ENCODE measurements at regions not wholly inside any gene's neighbourhood (a gene's known extent, or its start where the extent isn't known, plus 50 kb on each side); places are given as distances from the start of the nearest gene placed in this dataset.

DNA sequence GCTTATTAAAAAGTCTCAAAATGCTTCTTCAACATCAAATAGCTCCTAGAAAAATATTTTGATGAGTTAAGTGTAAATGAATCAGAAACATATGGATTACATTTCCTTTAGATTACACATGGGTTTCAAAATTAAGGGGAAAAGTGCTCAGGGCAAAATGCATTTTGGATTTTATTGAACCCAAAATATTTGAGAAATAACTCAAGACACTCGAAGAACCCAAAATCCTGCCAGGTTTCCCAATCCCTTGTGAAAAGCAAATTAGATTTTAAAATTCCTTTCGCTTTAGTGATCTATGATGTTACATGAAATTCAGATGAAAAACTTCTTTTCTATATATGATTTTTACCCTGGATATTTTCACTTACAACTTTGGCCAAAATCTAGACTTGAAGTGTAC is 847.4 kb upstream of the SOX9 start:
- TF ChIP-seq, protein P1, sequence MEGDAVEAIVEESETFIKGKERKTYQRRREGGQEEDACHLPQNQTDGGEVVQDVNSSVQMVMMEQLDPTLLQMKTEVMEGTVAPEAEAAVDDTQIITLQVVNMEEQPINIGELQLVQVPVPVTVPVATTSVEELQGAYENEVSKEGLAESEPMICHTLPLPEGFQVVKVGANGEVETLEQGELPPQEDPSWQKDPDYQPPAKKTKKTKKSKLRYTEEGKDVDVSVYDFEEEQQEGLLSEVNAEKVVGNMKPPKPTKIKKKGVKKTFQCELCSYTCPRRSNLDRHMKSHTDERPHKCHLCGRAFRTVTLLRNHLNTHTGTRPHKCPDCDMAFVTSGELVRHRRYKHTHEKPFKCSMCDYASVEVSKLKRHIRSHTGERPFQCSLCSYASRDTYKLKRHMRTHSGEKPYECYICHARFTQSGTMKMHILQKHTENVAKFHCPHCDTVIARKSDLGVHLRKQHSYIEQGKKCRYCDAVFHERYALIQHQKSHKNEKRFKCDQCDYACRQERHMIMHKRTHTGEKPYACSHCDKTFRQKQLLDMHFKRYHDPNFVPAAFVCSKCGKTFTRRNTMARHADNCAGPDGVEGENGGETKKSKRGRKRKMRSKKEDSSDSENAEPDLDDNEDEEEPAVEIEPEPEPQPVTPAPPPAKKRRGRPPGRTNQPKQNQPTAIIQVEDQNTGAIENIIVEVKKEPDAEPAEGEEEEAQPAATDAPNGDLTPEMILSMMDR (IDR thresholded peaks at IDR 0.05), result no peak
- no peak for TF ChIP-seq POLR2A (IDR thresholded peaks at IDR 0.05)
- H3K36me3 ChIP-seq, result no peaks in the 10 kb centered on the region
- DNase-seq, result no peak

DNA sequence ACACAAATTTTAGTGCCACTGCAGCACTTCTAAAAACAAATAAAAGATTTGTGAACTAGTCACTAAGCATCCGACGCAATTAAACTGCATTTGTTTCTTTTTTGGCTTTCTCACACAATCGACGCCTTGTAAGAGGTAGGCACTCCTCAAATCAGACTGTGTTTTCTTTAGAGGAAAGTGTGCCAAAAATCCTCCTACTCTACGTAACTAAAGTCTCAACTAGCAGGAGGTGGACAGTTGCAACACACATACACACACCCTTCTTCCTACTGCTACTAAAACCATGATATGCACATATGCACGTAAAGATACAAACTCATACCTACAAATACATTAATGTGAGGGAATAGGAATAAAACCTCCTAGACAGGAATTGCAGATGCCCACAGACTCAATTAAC is 844.7 kb upstream of the SOX9 start:
- DNase-seq, result no peak
- H3K27ac ChIP-seq, result no peak overlapping the region
- H3K36me3 ChIP-seq, result no peaks in the 10 kb centered on the region
- no peaks in the 10 kb centered on the region for H3K9me3 ChIP-seq
- no peaks in the 10 kb centered on the region for H3K4me1 ChIP-seq
- no peaks in the 10 kb centered on the region for H3K27me3 ChIP-seq
- TF ChIP-seq, protein P1 (IDR thresholded peaks at IDR 0.05), result no peak
- TF ChIP-seq POLR2A (IDR thresholded peaks at IDR 0.05), result no peak
- H3K4me3 ChIP-seq, result no peak overlapping the region

More for the DNA sequence above, 847.4 kb upstream of the SOX9 start:
- Histone ChIP-seq H3K27ac (no peak overlapping the region), H3K4me3 (no peak overlapping the region), H3K9me3 (peaks cover 0 to 4% (median 0%) of the 10 kb centered on the region in 4 donors), H3K27me3 (no peaks in the 10 kb centered on the region), H3K4me1 (no peaks in the 10 kb centered on the region)

DNA sequence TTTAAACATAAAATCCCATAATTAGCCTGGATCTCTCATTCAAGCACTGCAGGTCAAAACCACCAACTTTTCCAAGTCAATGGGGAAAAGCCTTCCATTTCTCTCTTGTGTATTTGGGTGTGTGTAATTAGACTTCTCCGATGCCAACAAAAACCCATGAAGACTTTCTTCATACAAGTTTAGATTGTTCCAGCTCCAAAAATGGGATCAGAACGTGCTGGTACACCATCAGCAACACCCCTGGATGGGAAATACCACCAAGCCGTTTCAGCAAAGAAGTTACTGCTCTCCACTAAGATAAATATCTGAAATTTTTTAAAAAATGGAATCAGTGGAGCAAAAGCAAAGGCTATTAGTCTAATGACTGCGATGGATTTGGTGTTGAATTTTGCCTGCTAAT is 837.3 kb upstream of the SOX9 start:
- no peaks in the 10 kb centered on the region for H3K36me3 ChIP-seq
- no peak for DNase-seq
- H3K4me3 ChIP-seq, result no peak overlapping the region
- no peaks in the 10 kb centered on the region for H3K4me1 ChIP-seq
- TF ChIP-seq, protein P1 (IDR thresholded peaks at IDR 0.05), result no peak
- no peak for TF ChIP-seq POLR2A (IDR thresholded peaks at IDR 0.05)
- H3K9me3 ChIP-seq, result no peaks in the 10 kb centered on the region
- H3K27ac ChIP-seq, result no peak overlapping the region
- H3K27me3 ChIP-seq, result no peaks in the 10 kb centered on the region

DNA sequence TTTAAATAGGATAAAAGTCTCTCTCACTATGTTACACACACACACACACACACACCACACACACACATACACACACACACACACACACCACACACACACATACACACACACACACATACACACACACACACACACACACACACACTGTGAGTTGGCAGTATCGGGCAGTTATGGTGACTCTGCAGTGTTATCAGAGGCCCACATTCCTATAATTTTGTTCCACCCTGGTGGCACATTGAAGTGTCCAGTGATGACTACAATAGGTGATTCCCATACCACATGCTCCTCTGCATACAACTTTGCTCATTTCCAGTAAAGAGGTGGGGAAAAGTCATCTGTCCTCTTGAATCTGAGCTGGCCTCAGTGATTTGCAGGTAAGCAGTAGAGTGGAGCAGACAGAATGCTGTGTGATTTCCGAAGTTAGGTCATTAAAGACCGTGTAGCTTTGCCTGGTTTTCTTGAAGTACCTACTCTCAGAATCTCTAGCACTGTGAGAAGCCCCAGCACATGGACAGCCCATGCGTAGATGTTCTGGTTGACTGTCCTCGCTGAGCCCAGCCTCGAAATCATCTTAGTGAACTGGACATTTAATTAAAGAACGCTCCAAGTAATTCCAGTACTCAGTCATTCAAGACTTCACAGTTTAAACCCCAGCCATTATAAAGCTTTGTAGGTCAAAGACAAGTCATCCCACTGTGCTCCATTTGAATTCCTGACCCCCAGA is 836.6 kb upstream of the SOX9 start:
- no peak for TF ChIP-seq POLR2A (IDR thresholded peaks at IDR 0.05)
- TF ChIP-seq, protein P1 (IDR thresholded peaks at IDR 0.05), result no peak
- no peaks in the 10 kb centered on the region for H3K9me3 ChIP-seq
- H3K36me3 ChIP-seq, result no peaks in the 10 kb centered on the region
- H3K27me3 ChIP-seq, result no peaks in the 10 kb centered on the region
- no peaks in the 10 kb centered on the region for H3K4me1 ChIP-seq
- no peak overlapping the region for H3K27ac ChIP-seq
- DNase-seq, result no peak
- no peak overlapping the region for H3K4me3 ChIP-seq

DNA sequence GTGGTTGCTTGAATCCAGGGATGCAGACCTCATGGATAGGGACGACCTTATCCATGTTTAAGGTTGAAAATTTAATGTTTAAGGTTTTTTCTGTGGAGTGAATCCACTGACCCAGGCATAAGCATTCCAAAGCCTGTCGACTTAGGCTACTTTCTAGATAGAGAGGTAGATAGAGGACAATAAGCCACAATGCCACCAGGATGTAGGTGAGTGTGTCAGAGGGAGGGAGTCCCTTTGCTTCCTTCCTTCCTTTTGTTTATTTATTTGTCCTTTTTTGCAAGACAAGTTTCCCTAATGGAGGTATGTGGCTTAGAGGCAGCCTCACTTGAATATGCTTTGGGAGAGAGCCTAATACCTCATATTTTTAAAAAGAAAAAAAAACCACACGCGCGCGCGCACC is 834.2 kb upstream of the SOX9 start:
- TF ChIP-seq, protein P1 (IDR thresholded peaks at IDR 0.05), result no peak
- no peak for TF ChIP-seq POLR2A (IDR thresholded peaks at IDR 0.05)
- Histone ChIP-seq H3K4me1 (no peaks in the 10 kb centered on the region), H3K27ac (no peak overlapping the region), H3K4me3 (no peak overlapping the region), H3K27me3 (no peaks in the 10 kb centered on the region), H3K9me3 (no peaks in the 10 kb centered on the region), H3K36me3 (no peaks in the 10 kb centered on the region)
- DNase-seq, result no peak

All from Peyer's patch (tissue), 4 donors.